ENCODE measurements at regions not wholly inside any gene's neighbourhood (a gene's known extent, or its start where the extent isn't known, plus 50 kb on each side); places are given as distances from the start of the nearest gene placed in this dataset.

DNA sequence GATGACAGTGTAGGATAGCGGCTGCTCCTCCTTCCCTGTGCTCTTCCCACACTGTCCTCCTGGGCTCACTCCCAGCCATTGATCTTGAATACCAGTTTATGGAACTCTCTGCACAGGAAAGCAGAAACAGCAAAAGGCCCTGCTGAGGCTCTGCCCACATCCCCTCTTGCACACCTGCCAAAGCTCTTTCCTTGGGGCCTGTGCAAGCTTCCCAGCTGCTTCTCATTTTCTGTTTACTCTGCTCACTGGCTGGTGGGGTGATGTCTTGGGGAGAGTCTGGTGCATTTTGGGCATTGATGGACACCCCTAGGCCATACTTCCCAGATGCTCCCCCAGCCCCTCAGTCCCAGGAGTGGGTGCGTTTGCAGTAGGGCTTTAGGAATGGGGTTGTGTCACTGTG is 361.8 kb downstream of the TMEM121 start (continued):
- TF ChIP-seq TSHZ2 (CRISPR knock-in tag; IDR thresholded peaks at IDR 0.05), result no peak
- no peak for TF ChIP-seq PPARA (CRISPR knock-in tag; IDR thresholded peaks at IDR 0.05; ENCODE audit: borderline replicate concordance)
- TF ChIP-seq TOX (CRISPR knock-in tag; IDR thresholded peaks at IDR 0.05; ENCODE audit: borderline replicate concordance), result no peak
- no peak for TF ChIP-seq OSR1 (CRISPR knock-in tag; IDR thresholded peaks at IDR 0.05)
- TF ChIP-seq ARNTL (CRISPR knock-in tag; IDR thresholded peaks at IDR 0.05; ENCODE audit: borderline replicate concordance, low read depth), result no peak
- TF ChIP-seq TCF4 (CRISPR knock-in tag; IDR thresholded peaks at IDR 0.05; ENCODE audit: borderline replicate concordance), result no peak

- no peak for ATAC-seq
- no peak for TF ChIP-seq CSDC2 (CRISPR knock-in tag; IDR thresholded peaks at IDR 0.05)
- no peak for TF ChIP-seq ZNF8 (CRISPR knock-in tag; IDR thresholded peaks at IDR 0.05)
- no peak for TF ChIP-seq TOX (CRISPR knock-in tag; IDR thresholded peaks at IDR 0.05; ENCODE audit: borderline replicate concordance)
- no peak for TF ChIP-seq ZC3H10 (CRISPR knock-in tag; IDR thresholded peaks at IDR 0.05)
- TF ChIP-seq SNAI2 (CRISPR knock-in tag; IDR thresholded peaks at IDR 0.05), result no peak
- no peak for TF ChIP-seq BACH2 (CRISPR knock-in tag; IDR thresholded peaks at IDR 0.05; ENCODE audit: borderline replicate concordance)
- no peak for TF ChIP-seq ESRRG (CRISPR knock-in tag; IDR thresholded peaks at IDR 0.05)
- no peak for TF ChIP-seq PATZ1 (CRISPR knock-in tag; IDR thresholded peaks at IDR 0.05; ENCODE audit: borderline replicate concordance)
- TF ChIP-seq POU6F1 (CRISPR knock-in tag; IDR thresholded peaks at IDR 0.05; ENCODE audit: borderline replicate concordance, low read depth), result no peak
- TF ChIP-seq ZFP3 (CRISPR knock-in tag; IDR thresholded peaks at IDR 0.05), result no peak
- no peak for TF ChIP-seq GLIS3 (CRISPR knock-in tag; IDR thresholded peaks at IDR 0.05)
- TF ChIP-seq ISL1 (CRISPR knock-in tag; IDR thresholded peaks at IDR 0.05), result no peak
These were observed 362.6 kb downstream of the TMEM121 start for GRCh38 chr14:105888784-105889665.

DNA sequence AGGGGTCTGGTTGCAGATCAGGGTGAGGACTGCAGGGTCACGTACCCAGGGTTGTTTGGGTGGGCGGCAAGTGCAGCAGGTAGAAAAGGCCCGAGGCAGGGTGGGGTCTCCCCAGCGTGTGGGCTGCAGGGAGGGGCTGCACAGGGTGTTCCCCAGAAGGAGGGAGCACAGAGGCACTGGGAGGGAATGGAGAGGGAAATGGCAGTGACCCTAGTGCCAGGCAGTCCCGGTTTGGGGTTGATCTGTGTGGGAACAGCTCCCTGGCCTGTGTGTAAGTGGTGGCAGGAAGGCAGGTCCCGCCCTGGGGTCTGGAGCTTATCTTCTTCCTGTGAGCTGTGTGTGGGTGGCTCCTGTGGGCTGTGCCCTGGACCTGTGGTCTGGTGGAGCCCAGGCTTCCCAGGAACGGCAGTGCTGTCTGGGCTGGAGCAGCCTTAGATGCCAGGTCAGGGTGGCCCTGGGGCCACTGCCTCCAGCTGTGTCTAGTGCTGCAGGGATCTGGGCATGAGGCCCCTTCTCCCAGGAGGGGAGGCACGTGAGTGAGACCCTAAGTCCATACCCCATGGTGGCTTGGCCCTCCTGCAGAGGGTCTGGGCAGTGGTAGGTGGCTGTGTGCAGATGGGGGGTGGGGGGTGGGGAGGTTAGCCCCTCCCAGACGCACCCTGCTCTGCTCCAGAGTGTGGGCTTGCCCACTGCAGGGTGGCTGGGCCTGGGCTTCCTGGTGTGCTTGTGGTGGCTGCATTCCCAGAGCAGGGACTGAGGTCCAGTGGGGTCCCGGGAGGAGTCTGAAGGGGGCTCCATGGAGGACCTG is 363.5 kb downstream of the TMEM121 start:
- no peak for TF ChIP-seq CSRNP3 (CRISPR knock-in tag; IDR thresholded peaks at IDR 0.05)
- TF ChIP-seq ZFP30 (CRISPR knock-in tag; IDR thresholded peaks at IDR 0.05), result no peak
- TF ChIP-seq PATZ1 (CRISPR knock-in tag; IDR thresholded peaks at IDR 0.05; ENCODE audit: borderline replicate concordance), result no peak
- TF ChIP-seq ZFP3 (CRISPR knock-in tag; IDR thresholded peaks at IDR 0.05), result no peak
- TF ChIP-seq TSHZ2 (CRISPR knock-in tag; IDR thresholded peaks at IDR 0.05), result no peak
- no peak for TF ChIP-seq TCF4 (CRISPR knock-in tag; IDR thresholded peaks at IDR 0.05; ENCODE audit: borderline replicate concordance)
- TF ChIP-seq POU6F1 (CRISPR knock-in tag; IDR thresholded peaks at IDR 0.05; ENCODE audit: borderline replicate concordance, low read depth), result no peak
- TF ChIP-seq OSR1 (CRISPR knock-in tag; IDR thresholded peaks at IDR 0.05), result no peak
- TF ChIP-seq ZNF70 (CRISPR knock-in tag; IDR thresholded peaks at IDR 0.05), result no peak

More for the DNA sequence above, 363.5 kb downstream of the TMEM121 start:
- peak; percentile 44; the same call in 1 of the 3 replicates for ATAC-seq
